SK-N-SH (cell line): ENCODE measurements at regions not wholly inside any gene's neighbourhood (a gene's known extent, or its start where the extent isn't known, plus 50 kb on each side); places are given as distances from the start of the nearest gene placed in this dataset.

Experiments
- CTCF ChIA-PET: fragments of 300-600, 350-600 bp; formaldehyde crosslinking; extraction: SDS; loops from one replicate; lab custom pipeline; 2021; lab: Yijun Ruan, JAX
- POLR2A ChIA-PET: fragments of 350-600 bp; sonication (Branson Sonifier 250); formaldehyde crosslinking; extraction: SDS; loops from one replicate; lab custom pipeline; 2020; ENCODE audit warnings: antibody characterized with exemption, inconsistent platforms; lab: Yijun Ruan, JAX
- DNase-seq: peaks from one replicate; pipeline ENCODE4 v3.0.0; 2012
- H2AFZ ChIP-seq: fragments of 200-600 bp; sonication (generic); 2 replicates; pipeline ENCODE4 v1.8.1; 2016; ENCODE audit warnings: antibody characterized with exemption, mild to moderate bottlenecking, low read depth
- H3F3A ChIP-seq: fragments of 200-600 bp; sonication (generic); replicated peaks from 2 replicates; pipeline ENCODE3; 2016; ENCODE audit warnings: antibody characterized with exemption, mild to moderate bottlenecking; ENCODE audit not compliant: insufficient read depth
- H3K27ac ChIP-seq, 2 experiments: fragments of 200-500 bp in 1 of 2; fragments of 200-600 bp in 1 of 2; sonication (Bioruptor generic) in 1 of 2; sonication (generic), shearing (Covaris generic) in 1 of 2; 2 replicates each; pipeline versions ENCODE4 v1.5.1 to v1.6.1; 2014 to 2016; ENCODE audit warnings: low read depth in 2 of 2, inconsistent platforms in 1 of 2, low read length in 1 of 2, mild to moderate bottlenecking in 1 of 2, mixed read lengths in 1 of 2
- H3K27me3 ChIP-seq: fragments of 200-600 bp; sonication (generic), shearing (Covaris generic); 2 replicates; pipeline ENCODE4 v1.6.1; 2016; ENCODE audit warnings: mixed run types; ENCODE audit not compliant: insufficient read depth
- H3K36me3 ChIP-seq, 2 experiments: fragments of 200-500 bp in 1 of 2; fragments of 200-600 bp in 1 of 2; sonication (Bioruptor generic) in 1 of 2; sonication (generic) in 1 of 2; replicated peaks in 1 of 2; 2 replicates each; pipeline versions ENCODE3 to v1.5.1; 2014 to 2016; ENCODE audit warnings: low read length in 1 of 2, mild to moderate bottlenecking in 1 of 2; ENCODE audit not compliant: insufficient read depth in 2 of 2, control insufficient read depth in 1 of 2
- H3K4me1 ChIP-seq, 2 experiments: fragments of 200-500 bp in 1 of 2; fragments of 200-600 bp in 1 of 2; sonication (Bioruptor generic) in 1 of 2; sonication (generic), shearing (Covaris generic) in 1 of 2; 2 replicates each; pipeline versions ENCODE4 v1.5.1 to v1.6.1; 2014 to 2016; ENCODE audit warnings: low read depth in 1 of 2, low read length in 1 of 2, mixed run types in 1 of 2; ENCODE audit not compliant: insufficient read depth in 2 of 2, control insufficient read depth in 1 of 2
- H3K4me2 ChIP-seq: fragments of 200-600 bp; sonication (generic), shearing (Covaris generic); 2 replicates; pipeline ENCODE4 v1.6.1; 2017; ENCODE audit warnings: mixed run types
- H3K4me3 ChIP-seq, 2 experiments: fragments of 200-500 bp in 1 of 2; fragments of 200-600 bp in 1 of 2; sonication (Bioruptor generic) in 1 of 2; sonication (generic), shearing (Covaris generic) in 1 of 2; 2 replicates each; pipeline versions ENCODE4 v1.5.1 to v1.8.1; 2014 to 2016; ENCODE audit warnings: low read depth in 2 of 2, inconsistent platforms in 1 of 2, low read length in 1 of 2, mild to moderate bottlenecking in 1 of 2, mixed read lengths in 1 of 2, moderate library complexity in 1 of 2
- H3K79me2 ChIP-seq: fragments of 200-600 bp; sonication (generic); 2 replicates; pipeline ENCODE4 v1.8.1; 2017; ENCODE audit warnings: mild to moderate bottlenecking; ENCODE audit not compliant: insufficient read depth
- H3K9ac ChIP-seq: fragments of 200-600 bp; sonication (generic); 2 replicates; pipeline ENCODE4 v1.6.1; 2017; ENCODE audit warnings: mixed run types
- H3K9me2 ChIP-seq: fragments of 200-600 bp; sonication (generic); 2 replicates; pipeline ENCODE4 v1.6.1; 2017; ENCODE audit warnings: mixed run types
- H3K9me3 ChIP-seq: fragments of 200-600 bp; sonication (generic); 2 replicates; pipeline ENCODE4 v1.6.1; 2017; ENCODE audit warnings: mixed run types, mild to moderate bottlenecking, moderate library complexity
- H4K20me1 ChIP-seq: fragments of 200-600 bp; sonication (generic); 2 replicates; pipeline ENCODE4 v1.6.1; 2017; ENCODE audit warnings: mild to moderate bottlenecking, mixed run types; ENCODE audit not compliant: insufficient read depth
- CTCF ChIP-seq: fragments of 200-600 bp; sonication (generic); IDR thresholded peaks from 2 replicates; pipeline ENCODE4 v1.6.1; 2017; ENCODE audit warnings: antibody characterized with exemption, mild to moderate bottlenecking, moderate library complexity
- FOXJ3 ChIP-seq: sonication (generic); formaldehyde crosslinking; IDR thresholded peaks from 2 replicates; pipeline ENCODE4 v1.5.1; 2020; ENCODE audit warnings: mild to moderate bottlenecking, missing genetic modification reagents
- MEF2A ChIP-seq: IDR thresholded peaks from 2 replicates; pipeline ENCODE4 v1.4.0; 2012; ENCODE audit warnings: low read depth, borderline replicate concordance
- MXI1 ChIP-seq: IDR thresholded peaks from 2 replicates; pipeline ENCODE4 v1.6.1; 2012; ENCODE audit warnings: mild to moderate bottlenecking, low read depth, low read length, improper control_type of control experiment
- NFIC ChIP-seq: IDR thresholded peaks from 2 replicates; pipeline ENCODE4 v1.4.0; 2012; ENCODE audit warnings: borderline replicate concordance
- POLR2AphosphoS5 ChIP-seq: IDR thresholded peaks from 2 replicates; pipeline ENCODE4 v1.6.1; 2012; ENCODE audit warnings: low read depth, low read length
- RAD21 ChIP-seq: IDR thresholded peaks from 2 replicates; pipeline ENCODE4 v1.6.1; 2012; ENCODE audit warnings: mild to moderate bottlenecking, low read length
- RFX5 ChIP-seq: IDR thresholded peaks from 2 replicates; pipeline ENCODE4 v1.6.1; 2012; ENCODE audit warnings: mild to moderate bottlenecking, improper control_type of control experiment, low read length
- RXRA ChIP-seq: IDR thresholded peaks from 2 replicates; pipeline ENCODE4 v1.4.0; 2012; ENCODE audit warnings: low read depth, mild to moderate bottlenecking, borderline replicate concordance
- SMC3 ChIP-seq: IDR thresholded peaks from 2 replicates; pipeline ENCODE4 v1.6.1; 2012; ENCODE audit warnings: low read depth, low read length, improper control_type of control experiment
- WGBS: methylation state at CpG from one replicate; pipeline ENCODE4 v1.1.6; 2017; ENCODE audit warnings: low lambda C conversion rate; 5-methylcytosine and 5-hydroxymethylcytosine counted together
- TF ChIP-seq, protein P1 (sequence below): IDR thresholded peaks from 2 replicates; pipeline ENCODE4; 2012
- TF ChIP-seq, protein P2 (sequence below): fragments of 150-350 bp; IDR thresholded peaks from 2 replicates; pipeline ENCODE4 v1.6.1; 2016; ENCODE audit warnings: mild to moderate bottlenecking, low read depth, low read length

DNA sequence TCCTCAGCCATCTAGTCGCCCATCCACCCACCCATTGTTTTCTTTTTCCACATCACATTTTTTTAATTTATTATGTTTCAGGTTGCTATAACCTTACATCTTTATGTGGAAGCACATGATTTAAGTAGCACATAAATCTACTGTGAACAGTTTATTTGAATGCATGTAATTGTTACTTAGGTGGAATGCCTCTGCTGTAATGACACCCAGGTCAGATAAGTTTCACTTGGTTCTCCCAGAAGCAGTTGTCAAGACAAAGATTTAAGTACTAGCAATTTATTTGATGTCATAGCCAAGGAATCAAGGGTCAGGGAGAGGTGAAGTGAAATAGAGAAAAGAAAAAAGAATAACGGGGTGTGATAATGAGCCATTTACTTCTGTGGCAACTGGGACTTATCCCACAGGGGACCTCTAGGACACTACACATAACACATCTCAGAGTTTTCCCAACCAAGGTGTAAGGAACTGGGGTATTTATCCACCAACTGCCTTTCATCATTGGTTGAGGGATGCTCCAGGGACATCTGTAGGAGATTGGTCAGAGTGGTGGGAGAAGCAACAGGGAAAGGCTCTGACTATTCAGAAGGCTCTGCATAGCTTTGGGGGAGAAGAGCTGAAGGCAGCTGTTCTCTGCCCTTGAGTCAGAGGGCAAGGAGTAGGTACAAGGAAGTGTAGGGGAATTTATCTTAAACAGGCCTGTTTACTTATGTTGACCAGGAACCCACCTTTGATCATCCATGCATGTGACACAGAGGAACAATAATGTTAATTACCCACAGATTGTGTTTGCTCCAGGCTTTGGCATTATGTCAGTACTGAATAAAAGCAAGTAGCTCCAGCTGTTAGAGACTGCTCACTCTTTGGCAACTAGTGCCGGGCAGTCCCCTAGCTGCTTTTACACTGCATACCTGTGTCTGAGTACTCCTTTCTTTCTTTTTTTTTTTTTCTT, 94.8 kb downstream of the CD200R1L start:
- Histone ChIP-seq H2AFZ (no peak overlapping the region), H4K20me1 (no peaks in the 10 kb centered on the region), H3K9me2 (no peaks in the 10 kb centered on the region), H3K4me1 (no peaks in the 10 kb centered on the region; a peak in 2 of 4 replicates), H3K9ac (no peak overlapping the region), H3F3A (no peaks in the 10 kb centered on the region), H3K4me3 (no peak overlapping the region), H3K27ac (no peak overlapping the region), H3K79me2 (no peaks in the 10 kb centered on the region), H3K9me3 (no peaks in the 10 kb centered on the region), H3K36me3 (no peaks in the 10 kb centered on the region), H3K27me3 (no peaks in the 10 kb centered on the region), H3K4me2 (no peak overlapping the region)
- DNase-seq = no peak
- 80% methylated on average over 3 of the region's 3 CpGs for whole genome bisulfite sequencing
- POLR2A ChIA-PET = no interaction called here
- TF ChIP-seq MEF2A (no peak), RFX5 (no peak), SMC3 (no peak), RAD21 (no peak), FOXJ3 (CRISPR knock-in tag) (no peak), CTCF (no peak), POLR2AphosphoS5 (no peak), MXI1 (no peak)
- TF ChIP-seq, protein P1, sequence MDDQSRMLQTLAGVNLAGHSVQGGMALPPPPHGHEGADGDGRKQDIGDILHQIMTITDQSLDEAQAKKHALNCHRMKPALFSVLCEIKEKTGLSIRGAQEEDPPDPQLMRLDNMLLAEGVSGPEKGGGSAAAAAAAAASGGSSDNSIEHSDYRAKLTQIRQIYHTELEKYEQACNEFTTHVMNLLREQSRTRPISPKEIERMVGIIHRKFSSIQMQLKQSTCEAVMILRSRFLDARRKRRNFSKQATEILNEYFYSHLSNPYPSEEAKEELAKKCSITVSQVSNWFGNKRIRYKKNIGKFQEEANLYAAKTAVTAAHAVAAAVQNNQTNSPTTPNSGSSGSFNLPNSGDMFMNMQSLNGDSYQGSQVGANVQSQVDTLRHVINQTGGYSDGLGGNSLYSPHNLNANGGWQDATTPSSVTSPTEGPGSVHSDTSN = no peak
- TF ChIP-seq, protein P2, sequence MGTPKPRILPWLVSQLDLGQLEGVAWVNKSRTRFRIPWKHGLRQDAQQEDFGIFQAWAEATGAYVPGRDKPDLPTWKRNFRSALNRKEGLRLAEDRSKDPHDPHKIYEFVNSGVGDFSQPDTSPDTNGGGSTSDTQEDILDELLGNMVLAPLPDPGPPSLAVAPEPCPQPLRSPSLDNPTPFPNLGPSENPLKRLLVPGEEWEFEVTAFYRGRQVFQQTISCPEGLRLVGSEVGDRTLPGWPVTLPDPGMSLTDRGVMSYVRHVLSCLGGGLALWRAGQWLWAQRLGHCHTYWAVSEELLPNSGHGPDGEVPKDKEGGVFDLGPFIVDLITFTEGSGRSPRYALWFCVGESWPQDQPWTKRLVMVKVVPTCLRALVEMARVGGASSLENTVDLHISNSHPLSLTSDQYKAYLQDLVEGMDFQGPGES = no peak
- CTCF ChIA-PET = no interaction called here

- no peaks in the 10 kb centered on the region for H3K79me2 ChIP-seq
- no peaks in the 10 kb centered on the region for H3F3A ChIP-seq
- TF ChIP-seq NFIC = no peak
- TF ChIP-seq RXRA = no peak
- no peak overlapping the region for H3K4me3 ChIP-seq
- no peaks in the 10 kb centered on the region for H4K20me1 ChIP-seq
- H3K27me3 ChIP-seq = no peaks in the 10 kb centered on the region
- no peak overlapping the region for H3K9ac ChIP-seq
- H3K4me1 ChIP-seq = peaks cover 0 to 3% of the 10 kb centered on the region in 2 experiments; a peak in 2 of 4 replicates
- 92% methylated on average over 1 of the region's 1 CpG for WGBS
- CTCF ChIA-PET = interaction anchor here (1.4 to 1.5 kb wide), 2 partner anchors 13 to 16 kb away, joined by 4 to 16 read pairs; no protein-coding TSS in a partner anchor
- H3K9me2 ChIP-seq = no peaks in the 10 kb centered on the region
- no peak for DNase-seq
- no peak overlapping the region for H3K4me2 ChIP-seq
- no peak overlapping the region for H3K27ac ChIP-seq
- no peaks in the 10 kb centered on the region for H3K36me3 ChIP-seq
- H3K9me3 ChIP-seq = no peaks in the 10 kb centered on the region
- POLR2A ChIA-PET = no interaction called here
- no peak overlapping the region for H2AFZ ChIP-seq
These were observed 95.6 kb downstream of the CD200R1L start for GRCh38 chr3:112751061-112751460.
